ENCODE measurements at regions not wholly inside any gene's neighbourhood (a gene's known extent, or its start where the extent isn't known, plus 50 kb on each side); places are given as distances from the start of the nearest gene placed in this dataset.

DNA sequence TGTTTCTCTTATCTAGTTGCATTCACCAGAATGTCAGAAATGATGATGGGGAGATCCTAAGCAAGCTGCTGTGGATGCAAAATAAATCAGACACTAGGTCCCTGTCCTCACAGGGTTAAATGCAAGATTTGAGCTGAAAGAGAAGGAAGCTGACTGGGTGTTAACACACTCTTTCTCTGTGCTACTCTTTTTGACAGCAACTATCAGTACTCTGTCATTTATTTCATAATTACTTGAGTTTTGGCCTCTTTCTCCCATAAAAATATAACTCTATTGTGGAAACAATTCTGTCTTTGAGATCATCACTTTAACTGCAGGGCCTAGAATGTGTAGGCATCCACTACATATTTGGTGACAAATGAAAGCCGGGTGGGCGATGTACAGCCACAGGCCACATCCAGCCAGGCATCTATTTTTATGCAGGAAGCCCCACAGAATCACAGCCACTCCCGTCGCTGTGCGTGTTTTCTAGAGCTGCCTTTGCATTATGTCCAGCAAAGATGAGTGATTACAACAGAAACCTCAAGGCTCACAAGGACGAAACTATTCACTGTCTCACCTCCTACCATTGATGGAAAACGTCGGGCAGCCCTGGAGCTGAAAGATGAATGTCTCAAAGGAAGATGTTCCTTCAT, 849.0 kb downstream of the RNF144A start:
- intact Hi-C loops (cut with DNase I; ENCODE audit: low total_unique reads) = no loop called here

DNA sequence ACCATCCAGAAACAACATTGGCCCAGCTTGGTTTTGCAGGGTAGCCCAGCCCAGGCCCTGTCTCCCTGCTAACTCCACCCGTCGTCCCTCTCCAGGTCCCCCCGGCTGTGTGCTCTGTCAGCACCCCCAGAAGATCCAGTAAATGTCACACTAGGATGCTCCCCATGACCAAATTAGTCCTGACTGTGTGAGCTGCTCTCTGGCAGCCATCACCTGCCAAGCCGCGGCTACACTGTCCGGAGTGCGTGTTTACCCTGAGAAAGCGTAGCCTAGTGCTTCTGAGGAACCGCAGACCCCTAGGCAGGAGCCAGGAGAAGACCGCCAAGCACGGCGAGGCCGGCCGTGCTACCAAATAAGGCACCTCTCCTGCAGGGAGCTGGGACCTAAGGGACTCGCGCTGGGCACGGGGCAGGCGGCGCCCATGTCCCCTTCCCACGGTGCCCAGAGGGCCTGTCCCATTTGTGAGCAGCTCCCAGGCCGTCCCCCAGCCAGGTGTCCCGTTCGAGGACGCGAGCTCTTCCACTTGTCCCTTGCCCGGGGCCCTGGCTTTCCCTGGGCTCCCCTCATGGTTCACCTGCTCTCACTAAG, 849.9 kb downstream of the RNF144A start:
- intact Hi-C loops (cut with DNase I; ENCODE audit: low total_unique reads) = no loop called here
- no peak overlapping the region for H3K27ac ChIP-seq
- WGBS, 5 donors = 86 to 98% (median 96%) methylated on average over 12 to 26 of the region's 26 CpGs
- TF ChIP-seq POLR2AphosphoS5 (IDR thresholded peaks at IDR 0.05) (no peak), EP300 (IDR thresholded peaks at IDR 0.05) (no peak), POLR2A (IDR thresholded peaks at IDR 0.05) (no peak)
- TF ChIP-seq, protein P1, sequence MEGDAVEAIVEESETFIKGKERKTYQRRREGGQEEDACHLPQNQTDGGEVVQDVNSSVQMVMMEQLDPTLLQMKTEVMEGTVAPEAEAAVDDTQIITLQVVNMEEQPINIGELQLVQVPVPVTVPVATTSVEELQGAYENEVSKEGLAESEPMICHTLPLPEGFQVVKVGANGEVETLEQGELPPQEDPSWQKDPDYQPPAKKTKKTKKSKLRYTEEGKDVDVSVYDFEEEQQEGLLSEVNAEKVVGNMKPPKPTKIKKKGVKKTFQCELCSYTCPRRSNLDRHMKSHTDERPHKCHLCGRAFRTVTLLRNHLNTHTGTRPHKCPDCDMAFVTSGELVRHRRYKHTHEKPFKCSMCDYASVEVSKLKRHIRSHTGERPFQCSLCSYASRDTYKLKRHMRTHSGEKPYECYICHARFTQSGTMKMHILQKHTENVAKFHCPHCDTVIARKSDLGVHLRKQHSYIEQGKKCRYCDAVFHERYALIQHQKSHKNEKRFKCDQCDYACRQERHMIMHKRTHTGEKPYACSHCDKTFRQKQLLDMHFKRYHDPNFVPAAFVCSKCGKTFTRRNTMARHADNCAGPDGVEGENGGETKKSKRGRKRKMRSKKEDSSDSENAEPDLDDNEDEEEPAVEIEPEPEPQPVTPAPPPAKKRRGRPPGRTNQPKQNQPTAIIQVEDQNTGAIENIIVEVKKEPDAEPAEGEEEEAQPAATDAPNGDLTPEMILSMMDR (IDR thresholded peaks at IDR 0.05) = no peak
- H3K27me3 ChIP-seq = no peaks in the 10 kb centered on the region
- no peak overlapping the region for H3K4me3 ChIP-seq
- H3K36me3 ChIP-seq = no peaks in the 10 kb centered on the region
- peak in 1 of 2 donors; percentile 32 for DNase-seq
- H3K9me3 ChIP-seq = peaks cover 3 to 23% (median 18%) of the 10 kb centered on the region in 4 donors
- H3K4me1 ChIP-seq = no peaks in the 10 kb centered on the region

More for the DNA sequence above, 849.0 kb downstream of the RNF144A start:
- no peak for DNase-seq
- Histone ChIP-seq H3K27me3 (no peaks in the 10 kb centered on the region), H3K36me3 (no peaks in the 10 kb centered on the region), H3K4me1 (no peaks in the 10 kb centered on the region), H3K9me3 (peaks cover 3 to 23% (median 18%) of the 10 kb centered on the region in 4 donors), H3K4me3 (no peak overlapping the region), H3K27ac (no peak overlapping the region)
- 78 to 87% (median 82%) methylated on average over 8 of the region's 8 CpGs for WGBS, 5 donors
- TF ChIP-seq EP300 (IDR thresholded peaks at IDR 0.05) (no peak), POLR2A (IDR thresholded peaks at IDR 0.05) (no peak), POLR2AphosphoS5 (IDR thresholded peaks at IDR 0.05) (no peak)
- TF ChIP-seq, protein P1 (IDR thresholded peaks at IDR 0.05) = no peak

GRCh38 chr2:7767902-7768301, 850.7 kb downstream of the RNF144A start:
- no peaks in the 10 kb centered on the region for H3K4me1 ChIP-seq
- H3K36me3 ChIP-seq = no peaks in the 10 kb centered on the region
- DNase-seq = no peak
- H3K4me3 ChIP-seq = no peak overlapping the region
- no peak overlapping the region for H3K27ac ChIP-seq
- WGBS, 5 donors = 90 to 98% (median 98%) methylated on average over 4 of the region's 4 CpGs
- no peaks in the 10 kb centered on the region for H3K27me3 ChIP-seq
- intact Hi-C loops (cut with DNase I; ENCODE audit: low total_unique reads) = no loop called here
- peaks cover 3 to 18% (median 15%) of the 10 kb centered on the region in 4 donors for H3K9me3 ChIP-seq
- no peak for TF ChIP-seq POLR2A (IDR thresholded peaks at IDR 0.05)
- TF ChIP-seq, protein P1 (IDR thresholded peaks at IDR 0.05) = no peak

GRCh38 chr2:7771781-7772180, 854.6 kb downstream of the RNF144A start:
- 82 to 88% (median 85%) methylated on average over 5 of the region's 5 CpGs for WGBS, 5 donors

More at GRCh38 chr2:7771781-7772180, 854.6 kb downstream of the RNF144A start:
- H3K27ac ChIP-seq = no peak overlapping the region
- DNase-seq = no peak
- no peak overlapping the region for H3K4me3 ChIP-seq
- H3K9me3 ChIP-seq = no peaks in the 10 kb centered on the region
- H3K4me1 ChIP-seq = peaks cover 0 to 6% (median 2%) of the 10 kb centered on the region in 4 donors
- H3K36me3 ChIP-seq = no peaks in the 10 kb centered on the region
- intact Hi-C loops (cut with DNase I; ENCODE audit: low total_unique reads) = no loop called here
- no peaks in the 10 kb centered on the region for H3K27me3 ChIP-seq
- TF ChIP-seq, protein P1 (IDR thresholded peaks at IDR 0.05) = no peak
- TF ChIP-seq POLR2AphosphoS5 (IDR thresholded peaks at IDR 0.05) (no peak), POLR2A (IDR thresholded peaks at IDR 0.05) (no peak), EP300 (IDR thresholded peaks at IDR 0.05) (no peak)
